ENCODE measurements at regions not wholly inside any gene's neighbourhood (a gene's known extent, or its start where the extent isn't known, plus 50 kb on each side); places are given as distances from the start of the nearest gene placed in this dataset.
"Not testable (repeated sequence)": the region's sequence is repeated elsewhere in the genome, so short reads cannot be mapped to it uniquely, and the experiment has no call there.

- no peak for DNase-seq (ENCODE audit: low spot score)
These were observed 659.2 kb upstream of the CHD1 start for GRCh38 chr5:99587983-99588382.

DNA sequence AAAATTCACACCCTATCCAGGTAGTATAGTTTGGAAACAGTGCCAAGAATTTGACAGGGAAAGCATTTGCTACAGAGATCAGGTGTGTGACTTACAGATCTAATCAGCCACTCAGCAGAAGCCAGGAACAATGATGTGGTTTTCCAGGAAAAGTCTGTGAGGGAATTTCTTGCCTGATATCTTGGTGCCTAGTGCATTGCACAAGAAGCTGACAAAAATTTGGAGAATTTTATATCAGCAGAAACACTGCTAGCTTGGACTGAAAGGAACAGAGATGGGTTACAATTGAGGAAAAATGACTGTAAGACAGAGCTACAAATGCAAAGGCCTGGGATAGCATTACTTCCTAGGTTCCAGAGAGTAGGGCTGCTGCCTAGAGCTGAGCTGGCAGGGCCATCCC is 658.1 kb upstream of the CHD1 start:
- DNase-seq (ENCODE audit: low spot score) = no peak

DNA sequence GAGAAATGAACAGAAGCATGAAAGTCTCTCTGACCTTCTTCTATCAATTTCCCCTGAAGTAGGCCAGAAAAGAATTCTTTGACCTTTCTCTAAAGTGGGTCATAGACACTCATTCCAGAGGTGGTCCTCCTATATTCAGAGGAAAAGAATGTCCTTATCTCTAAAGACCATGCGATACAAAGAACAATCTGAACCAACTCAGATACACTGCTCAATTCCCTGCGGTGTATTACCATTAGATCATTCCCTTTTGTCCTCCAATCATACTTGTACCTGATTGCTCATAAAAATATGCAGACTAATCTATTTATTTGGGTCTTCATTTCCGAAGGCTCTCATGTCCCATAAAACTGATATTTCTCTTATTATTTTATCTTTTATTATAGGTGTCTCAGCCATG is 652.4 kb upstream of the CHD1 start:
- not testable (repeated sequence) for DNase-seq (ENCODE audit: low spot score)

- not testable (repeated sequence) for DNase-seq (ENCODE audit: low spot score)
These were observed 634.3 kb upstream of the CHD1 start for GRCh38 chr5:99562937-99563627.

DNA sequence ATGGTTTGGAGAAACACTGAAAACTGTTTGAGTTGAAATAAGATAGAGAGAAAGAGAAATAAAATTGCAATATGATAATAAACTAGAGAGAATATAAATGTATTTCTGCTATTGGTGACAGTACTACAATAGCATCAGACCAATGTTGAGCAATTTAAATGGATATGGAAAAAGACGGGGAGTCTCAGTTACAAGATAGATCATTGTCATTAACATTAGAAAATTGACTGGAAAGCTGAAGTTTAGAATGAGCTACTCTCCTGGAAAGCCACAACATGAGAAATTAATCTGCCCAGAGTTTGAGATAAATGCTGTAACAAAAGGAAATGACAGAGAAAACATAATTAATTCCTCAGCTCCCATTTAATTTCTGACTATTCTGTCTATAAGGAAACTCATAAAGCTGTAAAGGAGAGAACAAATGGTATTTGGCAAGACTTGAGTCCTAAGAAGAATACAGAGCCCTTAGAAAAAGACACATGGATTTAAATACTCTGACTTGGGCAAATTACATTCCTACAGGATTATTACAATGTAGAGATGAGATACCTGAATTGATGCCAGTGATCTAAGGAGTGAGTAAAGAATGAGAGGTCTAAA is 624.5 kb upstream of the CHD1 start:
- DNase-seq (ENCODE audit: low spot score) = no peak

DNA sequence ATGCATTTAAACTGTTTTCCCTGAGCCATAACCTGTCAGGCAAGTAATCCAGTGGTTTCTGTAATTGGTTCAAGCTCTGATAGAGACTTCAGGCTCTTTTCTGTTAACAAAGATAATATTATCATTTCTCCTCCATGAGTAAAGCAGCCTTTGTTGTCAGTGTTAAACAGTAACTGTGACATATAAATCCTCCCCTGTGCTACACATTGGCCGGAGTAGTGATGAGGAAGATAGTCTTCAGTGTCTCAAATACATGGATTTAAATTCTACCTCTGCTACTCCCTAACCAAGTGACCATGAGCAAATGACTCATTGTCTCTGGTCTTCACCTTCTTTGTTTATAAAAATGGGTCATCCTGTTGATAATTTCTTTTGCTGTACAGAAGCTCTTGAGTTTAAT is 615.5 kb upstream of the CHD1 start:
- DNase-seq (ENCODE audit: low spot score) = no peak

DNA sequence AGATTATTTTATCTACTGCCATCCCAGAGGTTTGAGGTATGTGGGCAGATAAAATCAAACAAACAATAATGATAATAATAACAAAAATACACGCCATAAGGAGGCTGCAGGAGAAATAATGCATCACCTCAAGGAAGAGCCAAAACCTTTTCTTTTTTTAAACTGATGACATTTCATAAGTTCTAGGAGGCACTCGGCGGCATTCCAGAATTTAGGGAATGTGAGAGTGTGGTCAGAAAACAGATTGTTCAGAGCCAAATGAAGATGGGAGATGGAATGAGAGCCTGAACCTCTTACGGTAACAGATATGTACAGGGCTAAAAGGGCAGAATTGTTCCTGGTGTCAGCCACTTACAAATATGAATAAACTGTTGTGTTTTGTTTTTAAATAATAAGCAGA is 615.0 kb upstream of the CHD1 start:
- no peak for DNase-seq (ENCODE audit: low spot score)

DNA sequence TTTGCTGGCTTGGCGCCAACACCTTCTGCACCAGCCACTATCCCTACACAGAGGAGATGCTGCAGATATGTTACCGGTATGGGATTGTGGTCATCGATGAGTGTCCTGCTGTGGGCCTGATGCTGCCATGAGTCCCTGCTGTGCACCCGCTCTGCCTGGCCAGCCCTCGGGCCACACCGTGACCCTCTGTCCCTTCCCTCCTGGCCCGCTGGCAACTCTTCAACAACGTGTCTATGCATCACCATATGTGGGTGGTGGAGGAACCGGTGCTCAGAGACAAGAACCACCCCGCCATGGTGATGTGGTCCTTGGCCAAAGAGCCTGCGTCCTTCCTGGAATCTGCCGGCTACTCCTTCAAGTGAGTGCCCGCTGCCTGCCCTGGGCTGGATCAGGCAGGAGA is 605.4 kb upstream of the CHD1 start:
- DNase-seq (ENCODE audit: low spot score) = not testable (repeated sequence)

DNA sequence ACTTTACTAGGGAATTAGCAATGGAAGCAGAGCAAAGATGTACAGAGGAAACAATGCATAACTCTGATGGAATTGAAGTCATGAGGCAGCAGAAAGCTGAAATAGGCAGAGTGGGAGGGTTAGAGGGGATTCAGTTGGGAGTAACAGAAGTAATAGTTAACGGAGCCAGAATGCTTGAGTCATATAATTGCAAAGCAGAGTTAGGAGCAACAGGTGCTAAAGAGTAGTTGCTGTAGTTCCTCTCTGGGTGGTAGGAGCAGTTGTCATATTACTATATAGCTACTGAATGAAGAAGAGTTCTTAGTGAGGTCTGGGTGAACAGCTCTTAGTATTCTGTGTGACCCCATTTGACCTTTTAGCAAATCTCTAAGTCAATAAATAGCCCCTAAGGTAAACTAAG is 592.9 kb upstream of the CHD1 start:
- not testable (repeated sequence) for DNase-seq (ENCODE audit: low spot score)

DNA sequence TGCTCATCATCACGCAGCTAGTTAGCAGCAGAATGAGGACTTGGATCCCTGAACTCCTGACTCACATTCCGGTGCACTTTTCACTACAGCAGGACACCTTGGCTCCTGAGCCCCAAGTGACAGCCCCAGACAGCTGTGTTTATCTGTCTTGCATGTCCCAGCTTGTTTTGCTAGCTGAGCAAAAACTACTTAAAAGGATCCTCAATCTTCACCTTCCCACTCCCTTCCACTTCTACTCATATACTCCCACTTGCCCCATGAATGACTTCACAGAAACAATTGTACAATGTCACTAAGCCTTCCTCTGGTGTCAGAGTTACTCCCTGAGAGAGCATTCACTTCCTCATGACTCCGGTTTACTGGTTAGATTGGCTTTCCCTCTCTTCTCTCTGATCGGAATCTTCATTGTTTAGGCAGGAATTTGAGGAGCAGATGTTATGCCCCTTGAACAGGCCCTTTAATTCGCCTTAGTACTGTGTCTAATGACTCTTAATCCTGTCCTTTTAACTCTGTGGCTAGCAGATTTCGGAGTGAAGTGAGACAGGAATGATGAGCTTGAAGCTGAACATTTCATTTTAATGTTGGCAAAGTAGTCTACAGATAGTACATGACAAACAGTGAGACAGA is 587.2 kb upstream of the CHD1 start:
- not testable (repeated sequence) for DNase-seq (ENCODE audit: low spot score)

GRCh38 chr5:99510237-99510866 is 581.5 kb upstream of the CHD1 start:
- DNase-seq (ENCODE audit: low spot score) = not testable (repeated sequence)

DNA sequence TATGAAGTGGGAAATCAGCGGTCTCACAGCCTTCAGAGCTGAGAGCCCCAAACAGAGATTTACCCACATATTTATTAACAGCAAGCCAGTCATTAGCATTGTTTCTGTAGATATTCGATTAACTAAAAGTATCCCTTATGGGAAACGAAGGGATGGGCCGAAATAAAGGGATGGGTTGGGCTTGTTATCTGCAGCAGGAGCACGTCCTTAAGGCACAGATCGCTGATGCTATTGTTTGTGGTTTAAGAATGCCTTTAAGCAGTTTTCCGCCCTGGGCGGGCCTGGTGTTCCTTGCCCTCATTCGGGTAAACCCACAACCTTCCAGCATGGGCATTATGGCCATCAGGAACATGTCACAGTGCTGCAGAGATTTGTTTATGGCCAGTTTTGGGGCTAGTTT is 580.3 kb upstream of the CHD1 start:
- DNase-seq (ENCODE audit: low spot score) = not testable (repeated sequence)

- not testable (repeated sequence) for DNase-seq (ENCODE audit: low spot score)
These were observed 566.6 kb upstream of the CHD1 start for GRCh38 chr5:99495456-99495855.

DNA sequence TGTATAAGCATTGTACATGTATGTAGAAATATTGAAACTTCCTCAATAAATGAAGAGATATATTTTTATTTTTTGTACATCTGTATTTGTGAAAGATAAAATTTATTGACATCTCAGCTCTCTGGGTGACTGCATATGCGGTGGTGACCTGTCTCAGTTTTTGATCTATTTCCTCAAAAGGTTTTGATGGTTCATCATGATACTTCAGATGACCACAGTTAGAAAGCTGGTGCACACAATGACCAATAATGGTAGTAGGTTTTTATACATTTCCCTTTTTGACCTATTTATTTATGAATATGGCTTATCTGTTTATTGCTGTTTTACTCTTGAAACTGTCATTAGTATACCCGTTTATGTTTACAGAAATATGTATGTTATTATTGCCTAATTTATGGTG is 549.6 kb upstream of the CHD1 start:
- DNase-seq (ENCODE audit: low spot score) = not testable (repeated sequence)

DNA sequence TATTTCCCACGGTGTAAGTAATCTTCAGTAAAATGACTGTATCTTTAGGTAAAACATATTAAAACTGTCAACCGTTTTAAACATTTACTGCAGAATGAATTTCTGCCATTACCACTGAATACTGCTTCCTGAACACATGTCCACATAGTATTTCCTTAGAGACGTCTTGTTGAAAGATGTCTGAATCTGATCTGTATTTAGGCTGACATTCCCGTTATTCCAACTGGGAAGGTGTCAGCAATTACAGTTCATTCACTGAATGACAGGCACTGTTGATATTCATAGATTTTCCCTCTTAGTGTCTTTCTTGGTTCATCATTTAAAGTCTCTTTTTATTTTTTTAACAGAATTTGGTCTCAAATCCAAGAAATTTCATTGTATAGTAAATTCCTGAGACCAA is 544.5 kb upstream of the CHD1 start:
- not testable (repeated sequence) for DNase-seq (ENCODE audit: low spot score)

- DNase-seq (ENCODE audit: low spot score) = not testable (repeated sequence)
These were observed 542.9 kb upstream of the CHD1 start for GRCh38 chr5:99471726-99472125.

DNA sequence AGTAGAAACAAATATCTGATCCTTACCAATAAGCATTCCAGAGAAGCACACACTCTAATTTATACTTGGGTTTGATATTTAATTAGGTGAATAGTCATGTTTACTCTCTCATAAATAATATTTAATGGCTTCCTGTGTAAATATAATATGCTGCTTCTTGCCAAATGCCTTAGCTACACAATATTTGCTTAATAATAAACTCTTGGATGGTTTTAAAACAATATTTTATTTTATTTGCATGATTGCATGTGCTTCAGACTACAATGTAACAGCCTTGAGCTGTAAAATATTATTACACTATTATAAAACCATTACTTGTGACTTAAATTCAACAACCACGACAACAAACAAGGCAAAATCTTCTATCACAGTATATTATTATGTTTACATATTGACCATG is 542.4 kb upstream of the CHD1 start:
- not testable (repeated sequence) for DNase-seq (ENCODE audit: low spot score)

- not testable (repeated sequence) for DNase-seq (ENCODE audit: low spot score)
These were observed 541.8 kb upstream of the CHD1 start for GRCh38 chr5:99470636-99471035.

DNA sequence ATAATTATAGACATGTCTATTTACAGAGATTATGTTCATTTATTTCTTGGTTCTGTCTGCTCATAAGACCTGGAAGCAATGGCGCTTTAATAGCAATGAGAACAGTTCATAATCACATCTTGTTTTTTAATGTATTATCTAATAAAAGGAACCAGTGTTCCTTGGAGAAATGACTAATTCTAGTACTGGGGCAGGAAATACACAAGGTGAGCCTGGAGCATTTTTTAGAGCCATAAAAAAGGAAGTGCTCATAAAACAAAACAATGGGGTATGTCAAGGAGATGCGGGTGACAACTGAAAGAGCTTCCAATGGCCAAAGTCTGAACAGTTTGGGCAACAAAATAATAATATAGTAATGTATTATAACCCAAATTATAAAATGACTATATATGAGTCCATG is 531.9 kb upstream of the CHD1 start:
- no peak for DNase-seq (ENCODE audit: low spot score)

DNA sequence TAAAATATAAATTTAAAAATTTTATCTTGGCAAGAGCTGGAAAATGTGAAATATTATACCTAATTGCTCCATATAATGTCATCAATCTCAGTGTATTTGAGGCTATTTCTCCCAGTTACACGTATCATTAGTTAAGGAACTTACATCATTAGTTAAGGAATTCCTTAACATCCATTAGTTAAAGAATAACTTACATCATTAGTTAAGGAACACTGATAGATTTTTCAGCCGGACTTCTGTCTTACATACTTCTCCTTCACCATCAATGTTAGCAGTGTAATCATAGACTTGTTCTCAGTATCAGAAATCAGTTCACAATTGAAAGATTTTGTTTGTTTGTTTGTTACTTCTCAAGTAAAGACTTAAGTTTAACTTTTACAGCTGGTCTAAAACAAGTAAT is 524.4 kb upstream of the CHD1 start:
- DNase-seq (ENCODE audit: low spot score) = no peak

DNA sequence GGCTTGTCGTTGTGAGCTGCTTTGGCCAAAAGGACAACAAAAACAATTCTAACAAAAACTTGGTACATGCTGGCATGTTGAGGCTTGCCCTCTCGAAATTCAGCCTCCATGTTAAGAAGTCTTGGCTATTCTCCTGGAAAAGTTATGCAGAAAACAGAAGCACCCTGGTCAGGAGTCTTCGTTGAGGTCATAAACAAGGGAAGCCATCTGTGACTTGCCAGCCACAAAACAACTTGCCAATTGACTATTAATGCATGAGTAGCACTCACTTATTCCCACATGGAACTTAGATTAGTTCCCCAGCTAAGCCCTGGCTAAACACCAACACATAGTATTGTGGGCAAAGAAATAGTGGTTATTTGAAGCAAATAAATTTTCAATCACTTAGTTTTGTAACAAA is 521.0 kb upstream of the CHD1 start:
- no peak for DNase-seq (ENCODE audit: low spot score)

GRCh38 chr5:99445805-99446204 is 517.0 kb upstream of the CHD1 start:
- DNase-seq (ENCODE audit: low spot score) = no peak

- no peak for DNase-seq (ENCODE audit: low spot score)
These were observed 512.4 kb upstream of the CHD1 start for GRCh38 chr5:99441235-99441634.

Data from CD4-positive, alpha-beta T cell treated with Interleukin-6 at 100 ng/mL for 8 hours (primary cell).